Stimulated activated CD4-positive, alpha-beta T cell treated with anti-CD3 and anti-CD28 coated beads, Interleukin-1b, Interleukin-23, amount 100 ng/mL, for 4 hours (primary cell): ENCODE measurements at regions not wholly inside any gene's neighbourhood (a gene's known extent, or its start where the extent isn't known, plus 50 kb on each side); places are given as distances from the start of the nearest gene placed in this dataset.

Source experiments
- DNase-seq, 2 donors: peaks; one replicate each; pipeline ENCODE4 v3.0.0-alpha.2; 2020; ENCODE audit warnings: low read depth in 2 of 2

- no peak for DNase-seq
Measured at GRCh38 chr1:193741228-193741627, 554.8 kb upstream of the B3GALT2 start.

- DNase-seq = no peak
Measured at GRCh38 chr1:193740762-193741161, 554.3 kb upstream of the B3GALT2 start.

- DNase-seq = no peak
Measured at GRCh38 chr1:193736507-193736906, 550.1 kb upstream of the B3GALT2 start.

GRCh38 chr1:193733674-193734073, 547.3 kb upstream of the B3GALT2 start:
- no peak for DNase-seq

GRCh38 chr1:193730017-193730416, 543.6 kb upstream of the B3GALT2 start:
- no peak for DNase-seq

GRCh38 chr1:193729429-193729828, 543.0 kb upstream of the B3GALT2 start:
- DNase-seq = no peak

GRCh38 chr1:193727850-193728249, 541.4 kb upstream of the B3GALT2 start:
- no peak for DNase-seq

GRCh38 chr1:193726722-193727121, 540.3 kb upstream of the B3GALT2 start:
- DNase-seq = no peak

- no peak for DNase-seq
Measured at GRCh38 chr1:193712392-193712791, 526.0 kb upstream of the B3GALT2 start.

- DNase-seq = no peak
Measured at GRCh38 chr1:193709607-193710006, 523.2 kb upstream of the B3GALT2 start.

- no peak for DNase-seq
Measured at GRCh38 chr1:193707271-193708021, 521.0 kb upstream of the B3GALT2 start.

- DNase-seq = no peak
Measured at GRCh38 chr1:193706766-193707165, 520.4 kb upstream of the B3GALT2 start.

GRCh38 chr1:193705554-193705981, 519.2 kb upstream of the B3GALT2 start:
- DNase-seq = no peak

- DNase-seq = no peak
Measured at GRCh38 chr1:193703655-193704054, 517.2 kb upstream of the B3GALT2 start.

GRCh38 chr1:193703121-193703520, 516.7 kb upstream of the B3GALT2 start:
- no peak for DNase-seq

GRCh38 chr1:193701759-193702158, 515.3 kb upstream of the B3GALT2 start:
- no peak for DNase-seq

GRCh38 chr1:193700710-193701355, 514.4 kb upstream of the B3GALT2 start:
- no peak for DNase-seq

GRCh38 chr1:193699261-193699660, 512.8 kb upstream of the B3GALT2 start:
- no peak for DNase-seq

- DNase-seq = no peak
Measured at GRCh38 chr1:193697776-193698175, 511.4 kb upstream of the B3GALT2 start.

- no peak for DNase-seq
Measured at GRCh38 chr1:193697115-193697762, 510.8 kb upstream of the B3GALT2 start.

GRCh38 chr1:193694741-193695140, 508.3 kb upstream of the B3GALT2 start:
- DNase-seq = no peak

GRCh38 chr1:193685986-193686385, 499.6 kb upstream of the B3GALT2 start:
- no peak for DNase-seq

GRCh38 chr1:193681422-193681821, 495.0 kb upstream of the B3GALT2 start:
- DNase-seq = no peak
